Esophagus squamous epithelium (tissue), 5 donors: ENCODE measurements at regions not wholly inside any gene's neighbourhood (a gene's known extent, or its start where the extent isn't known, plus 50 kb on each side); places are given as distances from the start of the nearest gene placed in this dataset.

Experiments used
- DNase-seq: peaks from one replicate; lab custom pipeline; 2025; lab: John Stamatoyannopoulos, UW
- H3K27ac ChIP-seq, 4 donors: fragments of 200-600 bp; sonication (generic); one replicate each; pipeline ENCODE4 v1.5.1; 2016 to 2019; ENCODE audit warnings: mild to moderate bottlenecking in 1 of 4
- H3K27me3 ChIP-seq, 4 donors: fragments of 200-600 bp; sonication (generic); 1 replicate in 3 of 4; 2 replicates in 1 of 4; pipeline versions ENCODE4 v1.5.1 to v1.6.0; 2017 to 2021; ENCODE audit warnings: antibody characterized with exemption in 1 of 4
- H3K36me3 ChIP-seq, 3 donors: fragments of 200-600 bp; sonication (generic); one replicate each; pipeline ENCODE4 v1.5.1; 2016 to 2019
- H3K4me1 ChIP-seq, 3 donors: fragments of 200-600 bp; sonication (generic); one replicate each; pipeline ENCODE4 v1.5.1; 2017 to 2019
- H3K4me3 ChIP-seq, 4 donors: fragments of 200-600 bp; sonication (generic); 1 replicate in 3 of 4; 2 replicates in 1 of 4; pipeline ENCODE4 v1.5.1; 2016 to 2019; ENCODE audit warnings: mild to moderate bottlenecking in 2 of 4, moderate library complexity in 1 of 4
- H3K9me3 ChIP-seq, 3 donors: fragments of 200-600 bp; sonication (generic); one replicate each; pipeline ENCODE4 v1.5.1; 2016 to 2019
- CTCF ChIP-seq, 6 experiments: fragments of 450-650 bp in 4 of 6; fragments of 200-600 bp in 2 of 6; sonication (generic) in 2 of 6; IDR thresholded peaks; one replicate each; pipeline ENCODE4 v1.5.1; 2016 to 2019; ENCODE audit warnings: antibody characterized with exemption in 6 of 6, mild to moderate bottlenecking in 4 of 6, moderate library complexity in 4 of 6
- POLR2A ChIP-seq, 4 donors: fragments of 450-650 bp; IDR thresholded peaks; one replicate each; pipeline ENCODE4 v1.6.1; 2017; ENCODE audit warnings: antibody characterized with exemption in 4 of 4, mild to moderate bottlenecking in 4 of 4, moderate library complexity in 3 of 4
- WGBS, 2 donors: methylation state at CpG; one replicate each; pipeline ENCODE4 v1.1.5; 2018; 5-methylcytosine and 5-hydroxymethylcytosine counted together
- intact Hi-C: fragments of 100-400 bp; cut with DNase I; formaldehyde crosslinking; loops from one replicate; pipeline ENCODE4 v1.15.0; 2022
- donor health status: DM: yes; HTN: yes; CAD: no.

GRCh38 chr18:47618758-47619157, 311.7 kb downstream of the SMAD2 start:
- H3K27me3 ChIP-seq = peaks cover 0 to 19% (median 0%) of the 10 kb centered on the region in 4 donors
- H3K36me3 ChIP-seq = no peaks in the 10 kb centered on the region
- H3K9me3 ChIP-seq = no peaks in the 10 kb centered on the region
- no peak for TF ChIP-seq POLR2A (IDR thresholded peaks at IDR 0.05)
- TF ChIP-seq CTCF (IDR thresholded peaks at IDR 0.05) = no peak
- WGBS, 2 donors = 70 to 85% methylated on average over 2 to 3 of the region's 3 CpGs
- no peak overlapping the region for H3K27ac ChIP-seq
- DNase-seq = no peak
- H3K4me3 ChIP-seq = no peak overlapping the region
- no peaks in the 10 kb centered on the region for H3K4me1 ChIP-seq
- intact Hi-C loops = no loop called here

- no peak for TF ChIP-seq CTCF (IDR thresholded peaks at IDR 0.05)
- Histone ChIP-seq H3K4me1 (no peaks in the 10 kb centered on the region), H3K27me3 (peaks cover 0 to 6% (median 0%) of the 10 kb centered on the region in 4 donors), H3K36me3 (no peaks in the 10 kb centered on the region), H3K4me3 (no peak overlapping the region), H3K9me3 (no peaks in the 10 kb centered on the region), H3K27ac (no peak overlapping the region)
- intact Hi-C loops = no loop called here
- 52 to 58% methylated on average over 2 of the region's 2 CpGs for WGBS, 2 donors
- no peak for DNase-seq
Measured at GRCh38 chr18:47615043-47615442, 315.4 kb downstream of the SMAD2 start.

GRCh38 chr18:47613929-47614328, 316.5 kb downstream of the SMAD2 start:
- Histone ChIP-seq H3K4me1 (no peaks in the 10 kb centered on the region), H3K27me3 (peaks cover 0 to 2% (median 0%) of the 10 kb centered on the region in 4 donors), H3K4me3 (no peak overlapping the region), H3K27ac (no peak overlapping the region), H3K36me3 (no peaks in the 10 kb centered on the region), H3K9me3 (no peaks in the 10 kb centered on the region)
- intact Hi-C loops = no loop called here
- TF ChIP-seq CTCF (IDR thresholded peaks at IDR 0.05) (no peak), POLR2A (IDR thresholded peaks at IDR 0.05) (no peak)
- DNase-seq = no peak

- H3K36me3 ChIP-seq = no peaks in the 10 kb centered on the region
- no peaks in the 10 kb centered on the region for H3K4me1 ChIP-seq
- no peak overlapping the region for H3K4me3 ChIP-seq
- TF ChIP-seq POLR2A (IDR thresholded peaks at IDR 0.05) = no peak
- TF ChIP-seq CTCF (IDR thresholded peaks at IDR 0.05) = no peak
- WGBS, 2 donors = 40 to 55% methylated on average over 3 of the region's 3 CpGs
- DNase-seq = no peak
- H3K27me3 ChIP-seq = no peaks in the 10 kb centered on the region
- H3K9me3 ChIP-seq = no peaks in the 10 kb centered on the region
- intact Hi-C loops = no loop called here
- H3K27ac ChIP-seq = no peak overlapping the region
Measured at GRCh38 chr18:47611649-47612048, 318.8 kb downstream of the SMAD2 start.

- 67 to 68% methylated on average over 4 to 5 of the region's 5 CpGs for WGBS, 2 donors
- no peaks in the 10 kb centered on the region for H3K9me3 ChIP-seq
- H3K27ac ChIP-seq = no peak overlapping the region
- intact Hi-C loops = no loop called here
- no peak for DNase-seq
- no peaks in the 10 kb centered on the region for H3K27me3 ChIP-seq
- TF ChIP-seq POLR2A (IDR thresholded peaks at IDR 0.05) = no peak
- no peak for TF ChIP-seq CTCF (IDR thresholded peaks at IDR 0.05)
- no peaks in the 10 kb centered on the region for H3K4me1 ChIP-seq
- H3K4me3 ChIP-seq = no peak overlapping the region
- H3K36me3 ChIP-seq = no peaks in the 10 kb centered on the region
Measured at GRCh38 chr18:47606526-47606925, 323.9 kb downstream of the SMAD2 start.
